IMR-90 (cell line): ENCODE measurements at regions not wholly inside any gene's neighbourhood (a gene's known extent, or its start where the extent isn't known, plus 50 kb on each side); places are given as distances from the start of the nearest gene placed in this dataset.

ENCODE experiments used
- ATAC-seq: fragments of 200-7000 bp; cut with Tn5 transposase; 2 replicates; pipeline ENCODE4 v1.9.1; 2020; ENCODE audit warnings: low read depth, mild to moderate bottlenecking, moderate library complexity
- BruUV-seq: library from RNA; stranded (reverse); fragments of 400-500 nt; replicated peaks from 2 replicates; lab custom pipeline; 2021; lab: Mats Ljungman, UMichigan
- CTCF ChIA-PET: fragments of 300-600 bp; formaldehyde crosslinking; extraction: SDS; loops from one replicate; lab custom pipeline; 2021; ENCODE audit warnings: antibody characterized with exemption; lab: Yijun Ruan, JAX
- POLR2A ChIA-PET: fragments of 300-600 bp; sonication (Branson Sonifier 250); formaldehyde crosslinking; loops from one replicate; lab custom pipeline; 2022; ENCODE audit warnings: antibody characterized with exemption; ENCODE audit not compliant: unreplicated experiment; lab: Charles Lee
- DNase-seq: peaks from one replicate; pipeline ENCODE4 v3.0.0; 2013
- H2AFZ ChIP-seq: replicated peaks from 2 replicates; pipeline ENCODE3; 2013; ENCODE audit warnings: low read length, mild to moderate bottlenecking; ENCODE audit not compliant: poor library complexity
- H2AK5ac ChIP-seq: 2 replicates; pipeline ENCODE4 v1.6.1; 2013; ENCODE audit warnings: low read depth, low read length, inconsistent platforms
- H2AK9ac ChIP-seq: replicated peaks from 2 replicates; pipeline ENCODE3; 2013; ENCODE audit warnings: mild to moderate bottlenecking, low read depth, low read length, moderate library complexity; ENCODE audit not compliant: poor library complexity
- H2BK120ac ChIP-seq: 2 replicates; pipeline ENCODE4 v1.6.1; 2013; ENCODE audit warnings: low read depth, low read length, inconsistent platforms
- H2BK15ac ChIP-seq: 3 replicates; pipeline ENCODE4 v1.6.1; 2013; ENCODE audit warnings: low read depth, low read length, inconsistent platforms
- H2BK20ac ChIP-seq: 2 replicates; pipeline ENCODE4 v1.6.1; 2013; ENCODE audit warnings: low read depth, mild to moderate bottlenecking, inconsistent platforms, low read length, moderate library complexity
- H2BK5ac ChIP-seq: 2 replicates; pipeline ENCODE4 v1.6.1; 2013; ENCODE audit warnings: mild to moderate bottlenecking, low read depth, low read length, inconsistent platforms; ENCODE audit not compliant: poor library complexity, severe bottlenecking
- H3K14ac ChIP-seq: replicated peaks from 2 replicates; pipeline ENCODE4 v1.6.1; 2013; ENCODE audit warnings: low read depth, low read length, inconsistent platforms
- H3K18ac ChIP-seq: 2 replicates; pipeline ENCODE4 v1.6.1; 2013; ENCODE audit warnings: low read depth, low read length, control low read depth
- H3K23ac ChIP-seq: 2 replicates; pipeline ENCODE4 v1.6.1; 2013; ENCODE audit warnings: low read depth, low read length, inconsistent platforms
- H3K27ac ChIP-seq: 2 replicates; pipeline ENCODE4 v1.5.1; 2013; ENCODE audit warnings: mild to moderate bottlenecking, control low read depth, low read length; ENCODE audit not compliant: insufficient read depth
- H3K27me3 ChIP-seq: 2 replicates; pipeline ENCODE4 v1.6.1; 2013; ENCODE audit warnings: low read length; ENCODE audit not compliant: control insufficient read depth, insufficient read depth
- H3K36me3 ChIP-seq: 2 replicates; pipeline ENCODE4 v1.6.1; 2013; ENCODE audit warnings: low read length, mixed read lengths; ENCODE audit not compliant: control insufficient read depth, insufficient read depth
- H3K4ac ChIP-seq: 2 replicates; pipeline ENCODE4 v1.6.1; 2013; ENCODE audit warnings: low read depth, low read length, inconsistent platforms
- H3K4me1 ChIP-seq: 2 replicates; pipeline ENCODE4 v1.6.1; 2013; ENCODE audit warnings: low read length, mixed read lengths; ENCODE audit not compliant: control insufficient read depth, insufficient read depth
- H3K4me2 ChIP-seq: 2 replicates; pipeline ENCODE4 v1.6.1; 2013; ENCODE audit warnings: low read depth, mild to moderate bottlenecking, control low read depth, low read length, moderate library complexity
- H3K4me3 ChIP-seq: 2 replicates; pipeline ENCODE4 v1.5.1; 2013; ENCODE audit warnings: low read depth, mild to moderate bottlenecking, control low read depth, low read length, moderate library complexity; ENCODE audit not compliant: insufficient read depth
- H3K56ac ChIP-seq: 2 replicates; pipeline ENCODE4 v1.6.1; 2013; ENCODE audit warnings: low read length, inconsistent platforms; ENCODE audit not compliant: insufficient read depth; ENCODE audit errors: extremely low read depth
- H3K79me1 ChIP-seq, 2 experiments: 2 replicates each; pipeline ENCODE4 v1.6.1; 2013; ENCODE audit warnings: low read length in 2 of 2, inconsistent platforms in 1 of 2, low read depth in 1 of 2
- H3K9ac ChIP-seq: 2 replicates; pipeline ENCODE4 v1.6.1; 2013; ENCODE audit warnings: low read depth, low read length, control low read depth
- H3K9me1 ChIP-seq: 2 replicates; pipeline ENCODE4 v1.6.1; 2013; ENCODE audit warnings: low read length, inconsistent platforms; ENCODE audit not compliant: insufficient read depth
- H3K9me3 ChIP-seq: 2 replicates; pipeline ENCODE4 v1.6.1; 2013; ENCODE audit warnings: low read length; ENCODE audit not compliant: control insufficient read depth, insufficient read depth
- H4K20me1 ChIP-seq: 2 replicates; pipeline ENCODE4 v1.6.1; 2013; ENCODE audit warnings: low read length, inconsistent platforms; ENCODE audit not compliant: insufficient read depth
- H4K5ac ChIP-seq: 2 replicates; pipeline ENCODE4 v1.6.1; 2013; ENCODE audit warnings: mild to moderate bottlenecking, low read depth, low read length, control low read depth
- H4K8ac ChIP-seq, 2 experiments: 2 replicates each; pipeline ENCODE4 v1.6.1; 2013; ENCODE audit warnings: low read depth in 2 of 2, low read length in 2 of 2, control low read depth in 1 of 2, inconsistent platforms in 1 of 2
- H4K91ac ChIP-seq: 2 replicates; pipeline ENCODE4 v1.6.1; 2013; ENCODE audit warnings: low read depth, low read length, inconsistent platforms; ENCODE audit not compliant: insufficient read depth
- BHLHE40 ChIP-seq: fragments of 150-350 bp; IDR thresholded peaks from 2 replicates; pipeline ENCODE4 v1.6.1; 2016; ENCODE audit warnings: mild to moderate bottlenecking, low read depth, low read length
- CEBPB ChIP-seq: IDR thresholded peaks from 2 replicates; pipeline ENCODE4 v1.6.1; 2012; ENCODE audit warnings: low read depth, low read length, improper control_type of control experiment
- CHD1 ChIP-seq: IDR thresholded peaks from 2 replicates; pipeline ENCODE4 v1.6.1; 2012; ENCODE audit warnings: low read depth, low read length, improper control_type of control experiment
- FOS ChIP-seq: fragments of 150-350 bp; IDR thresholded peaks from 2 replicates; pipeline ENCODE4 v1.6.1; 2016; ENCODE audit warnings: low read depth, low read length
- MAFK ChIP-seq: IDR thresholded peaks from 2 replicates; pipeline ENCODE4 v1.6.1; 2012; ENCODE audit warnings: low read depth, low read length, improper control_type of control experiment
- MAZ ChIP-seq: IDR thresholded peaks from 2 replicates; pipeline ENCODE4 v1.6.1; 2012; ENCODE audit warnings: low read depth, mild to moderate bottlenecking, low read length, improper control_type of control experiment, moderate library complexity, borderline replicate concordance
- MXI1 ChIP-seq: IDR thresholded peaks from 2 replicates; pipeline ENCODE4 v1.6.1; 2012; ENCODE audit warnings: low read depth, mild to moderate bottlenecking, low read length, moderate library complexity, borderline replicate concordance
- NFE2L2 ChIP-seq: fragments of 150-350 bp; IDR thresholded peaks from 2 replicates; pipeline ENCODE4 v1.6.1; 2016; ENCODE audit warnings: low read depth, mild to moderate bottlenecking, low read length
- RAD21 ChIP-seq: IDR thresholded peaks from 2 replicates; pipeline ENCODE4 v1.6.1; 2012; ENCODE audit warnings: low read length, improper control_type of control experiment
- RCOR1 ChIP-seq: IDR thresholded peaks from 2 replicates; pipeline ENCODE4 v1.6.1; 2012; ENCODE audit warnings: mild to moderate bottlenecking, low read length, improper control_type of control experiment; ENCODE audit not compliant: insufficient replicate concordance
- RFX5 ChIP-seq: IDR thresholded peaks from 2 replicates; pipeline ENCODE4 v1.8.0; 2012; ENCODE audit warnings: low read depth, mild to moderate bottlenecking, low read length, moderate library complexity
- SMC3 ChIP-seq: fragments of 150-350 bp; IDR thresholded peaks from 2 replicates; pipeline ENCODE4 v1.6.1; 2016; ENCODE audit warnings: low read depth, mild to moderate bottlenecking, antibody characterized with exemption, low read length, moderate library complexity
- WGBS, 2 experiments: methylation state at CpG; one replicate each; pipeline versions ENCODE4 v1.1.5 to v1.1.7; 2013; ENCODE audit warnings: missing lambda C conversion rate in 2 of 2; ENCODE audit not compliant: insufficient read length in 1 of 2; ENCODE audit errors: extremely low coverage in 2 of 2; 5-methylcytosine and 5-hydroxymethylcytosine counted together
- dilution Hi-C: fragments of 300-500 bp; cut with HindIII; formaldehyde crosslinking; loops from one replicate; pipeline ENCODE4 v1.14.3; 2018; ENCODE audit warnings: low sequenced_read_pairs; ENCODE audit not compliant: unreplicated experiment
- in situ Hi-C: fragments of 300-500 bp; cut with MboI; formaldehyde crosslinking; loops from 3 replicates; pipeline ENCODE4 v1.14.3; 2019; ENCODE audit warnings: low sequenced_read_pairs, inconsistent platforms, mixed read lengths
- intact Hi-C: fragments of 100-400 bp; cut with micrococcal nuclease; formaldehyde crosslinking; loops from 2 replicates; pipeline ENCODE4 v1.10.0; 2022
- TF ChIP-seq, protein P1 (sequence below): fragments of 150-350 bp; IDR thresholded peaks from 2 replicates; pipeline ENCODE4 v1.6.1; 2017; ENCODE audit warnings: mild to moderate bottlenecking, antibody characterized with exemption, low read length, low read depth
- TF ChIP-seq, protein P2 (sequence below): conservative IDR thresholded peaks from 2 replicates; pipeline ENCODE4 v1.5.1; 2012; ENCODE audit warnings: mild to moderate bottlenecking, low read depth, low read length, improper control_type of control experiment
- TF ChIP-seq, protein P3 (sequence below): fragments of 150-350 bp; IDR thresholded peaks from 2 replicates; pipeline ENCODE4 v1.6.1; 2016; ENCODE audit warnings: low read depth, mild to moderate bottlenecking, low read length, moderate library complexity, borderline replicate concordance

DNA sequence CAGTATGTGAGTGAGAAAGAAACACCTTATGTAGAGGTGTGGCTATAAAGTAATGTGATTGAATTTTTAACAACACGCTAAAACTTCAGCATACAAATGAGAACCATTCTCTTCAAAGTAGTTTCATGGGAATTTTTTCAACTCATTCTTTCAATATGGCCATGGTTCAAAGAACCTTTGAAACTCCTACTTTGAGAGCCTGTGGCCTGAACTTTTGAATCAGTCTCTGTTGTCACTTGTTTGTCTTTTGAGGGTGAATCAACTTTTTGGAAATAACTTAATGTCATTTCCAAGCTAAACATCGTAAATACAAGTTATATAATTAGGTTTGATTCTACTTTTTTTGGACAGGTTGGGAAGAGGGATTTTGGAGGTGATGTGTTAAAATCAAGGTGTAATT is 49.9 kb upstream of the CASK start:
- in situ Hi-C loops (no loop called here), dilution Hi-C loops (no loop called here), intact Hi-C loops (no loop called here)
- BruUV-seq = no TSS peak
- ATAC-seq (no peak), DNase-seq (no peak)
- Histone ChIP-seq H3K14ac (no peak overlapping the region), H3K27me3 (peaks cover 5% of the 10 kb centered on the region), H3K4me2 (no peak overlapping the region), H3K4me3 (no peak overlapping the region), H3K9me3 (no peaks in the 10 kb centered on the region), H2AFZ (no peak overlapping the region), H3K4ac (no peak overlapping the region), H4K5ac (no peak overlapping the region), H3K23ac (no peak overlapping the region), H2BK5ac (no peak overlapping the region), H3K18ac (no peak overlapping the region), H3K27ac (no peak overlapping the region), H3K9me1 (no peaks in the 10 kb centered on the region), H3K79me1 (no peaks in the 10 kb centered on the region), H3K4me1 (no peaks in the 10 kb centered on the region), H4K8ac (no peak overlapping the region), H2AK5ac (no peak overlapping the region), H2BK120ac (no peak overlapping the region), H2BK20ac (no peak overlapping the region), H2BK15ac (no peak overlapping the region), H3K36me3 (no peaks in the 10 kb centered on the region), H3K9ac (no peak overlapping the region), H3K56ac (no peak overlapping the region), H2AK9ac (no peak overlapping the region), H4K91ac (no peak overlapping the region), H4K20me1 (no peaks in the 10 kb centered on the region)
- POLR2A ChIA-PET = no interaction called here
- CTCF ChIA-PET = no interaction called here
- TF ChIP-seq MXI1 (no peak), MAFK (no peak), CHD1 (no peak), NFE2L2 (no peak), CEBPB (no peak), RAD21 (no peak), BHLHE40 (no peak), MAZ (no peak), SMC3 (no peak), FOS (no peak), RCOR1 (no peak), RFX5 (no peak)
- TF ChIP-seq, protein P1, sequence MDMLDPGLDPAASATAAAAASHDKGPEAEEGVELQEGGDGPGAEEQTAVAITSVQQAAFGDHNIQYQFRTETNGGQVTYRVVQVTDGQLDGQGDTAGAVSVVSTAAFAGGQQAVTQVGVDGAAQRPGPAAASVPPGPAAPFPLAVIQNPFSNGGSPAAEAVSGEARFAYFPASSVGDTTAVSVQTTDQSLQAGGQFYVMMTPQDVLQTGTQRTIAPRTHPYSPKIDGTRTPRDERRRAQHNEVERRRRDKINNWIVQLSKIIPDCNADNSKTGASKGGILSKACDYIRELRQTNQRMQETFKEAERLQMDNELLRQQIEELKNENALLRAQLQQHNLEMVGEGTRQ = no peak
- TF ChIP-seq, protein P2, sequence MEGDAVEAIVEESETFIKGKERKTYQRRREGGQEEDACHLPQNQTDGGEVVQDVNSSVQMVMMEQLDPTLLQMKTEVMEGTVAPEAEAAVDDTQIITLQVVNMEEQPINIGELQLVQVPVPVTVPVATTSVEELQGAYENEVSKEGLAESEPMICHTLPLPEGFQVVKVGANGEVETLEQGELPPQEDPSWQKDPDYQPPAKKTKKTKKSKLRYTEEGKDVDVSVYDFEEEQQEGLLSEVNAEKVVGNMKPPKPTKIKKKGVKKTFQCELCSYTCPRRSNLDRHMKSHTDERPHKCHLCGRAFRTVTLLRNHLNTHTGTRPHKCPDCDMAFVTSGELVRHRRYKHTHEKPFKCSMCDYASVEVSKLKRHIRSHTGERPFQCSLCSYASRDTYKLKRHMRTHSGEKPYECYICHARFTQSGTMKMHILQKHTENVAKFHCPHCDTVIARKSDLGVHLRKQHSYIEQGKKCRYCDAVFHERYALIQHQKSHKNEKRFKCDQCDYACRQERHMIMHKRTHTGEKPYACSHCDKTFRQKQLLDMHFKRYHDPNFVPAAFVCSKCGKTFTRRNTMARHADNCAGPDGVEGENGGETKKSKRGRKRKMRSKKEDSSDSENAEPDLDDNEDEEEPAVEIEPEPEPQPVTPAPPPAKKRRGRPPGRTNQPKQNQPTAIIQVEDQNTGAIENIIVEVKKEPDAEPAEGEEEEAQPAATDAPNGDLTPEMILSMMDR = no peak
- TF ChIP-seq, protein P3, sequence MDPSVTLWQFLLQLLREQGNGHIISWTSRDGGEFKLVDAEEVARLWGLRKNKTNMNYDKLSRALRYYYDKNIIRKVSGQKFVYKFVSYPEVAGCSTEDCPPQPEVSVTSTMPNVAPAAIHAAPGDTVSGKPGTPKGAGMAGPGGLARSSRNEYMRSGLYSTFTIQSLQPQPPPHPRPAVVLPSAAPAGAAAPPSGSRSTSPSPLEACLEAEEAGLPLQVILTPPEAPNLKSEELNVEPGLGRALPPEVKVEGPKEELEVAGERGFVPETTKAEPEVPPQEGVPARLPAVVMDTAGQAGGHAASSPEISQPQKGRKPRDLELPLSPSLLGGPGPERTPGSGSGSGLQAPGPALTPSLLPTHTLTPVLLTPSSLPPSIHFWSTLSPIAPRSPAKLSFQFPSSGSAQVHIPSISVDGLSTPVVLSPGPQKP = no peak
- no CpG with 5 or more reads among the region's 2 CpGs for WGBS, 2 experiments
